Activated naive CD8-positive, alpha-beta T cell treated with anti-CD3 and anti-CD28 coated beads, Interleukin-2, amount 10 ng/mL, durations not matched to agents 7 days and 5 days (primary cell): ENCODE measurements at regions not wholly inside any gene's neighbourhood (a gene's known extent, or its start where the extent isn't known, plus 50 kb on each side); places are given as distances from the start of the nearest gene placed in this dataset.

Source experiments
- ATAC-seq: fragments of 150-1000 bp; cut with Tn5 transposase; one replicate; pipeline ENCODE4 v1.10.0; 2021; ENCODE audit warnings: low read depth, moderate library complexity
- POLR2A ChIA-PET: fragments of 350-600 bp; sonication (Branson Sonifier 250); formaldehyde crosslinking; loops from one replicate; lab custom pipeline; 2021; ENCODE audit warnings: antibody characterized with exemption; lab: Charles Lee
- DNase-seq: peaks from one replicate; pipeline ENCODE4 v3.0.0; 2021
- H3K27ac Mint-ChIP-seq: one replicate; pipeline ENCODE4 v1.8.0; 2022; ENCODE audit warnings: mild to moderate bottlenecking, mixed read lengths
- H3K27me3 Mint-ChIP-seq: one replicate; pipeline ENCODE4 v1.8.0; 2022; ENCODE audit warnings: mild to moderate bottlenecking, moderate library complexity, mixed read lengths
- H3K36me3 Mint-ChIP-seq: one replicate; pipeline ENCODE4 v1.8.0; 2021; ENCODE audit warnings: mild to moderate bottlenecking, mixed read lengths
- H3K4me1 Mint-ChIP-seq: one replicate; pipeline ENCODE4 v1.8.0; 2021; ENCODE audit warnings: mixed read lengths
- H3K4me3 Mint-ChIP-seq: one replicate; pipeline ENCODE4 v1.8.0; 2022; ENCODE audit warnings: mild to moderate bottlenecking, moderate library complexity, mixed read lengths
- H3K9me3 Mint-ChIP-seq: one replicate; pipeline ENCODE4 v1.8.0; 2021; ENCODE audit warnings: mixed read lengths

GRCh38 chr1:172970186-172970585 lies 80.6 kb downstream of the TNFSF18 start:
- peaks cover 7% of the 10 kb centered on the region for H3K36me3 Mint-ChIP-seq
- ATAC-seq (no peak), DNase-seq (no peak)

GRCh38 chr1:172971241-172971640 lies 79.5 kb downstream of the TNFSF18 start:
- Mint-ChIP-seq H3K27me3 (peaks cover 2% of the 10 kb centered on the region), H3K9me3 (peaks cover 1% of the 10 kb centered on the region), H3K36me3 (peaks cover 5% of the 10 kb centered on the region), H3K27ac (no peak overlapping the region), H3K4me3 (no peak overlapping the region), H3K4me1 (peaks cover 6% of the 10 kb centered on the region)
- ATAC-seq (no peak), DNase-seq (no peak)
- POLR2A ChIA-PET: no interaction called here

More at GRCh38 chr1:172970186-172970585, 80.6 kb downstream of the TNFSF18 start:
- peaks cover 2% of the 10 kb centered on the region for H3K9me3 Mint-ChIP-seq
- peaks cover 6% of the 10 kb centered on the region for H3K4me1 Mint-ChIP-seq
- peaks cover 2% of the 10 kb centered on the region for H3K27me3 Mint-ChIP-seq
- H3K27ac Mint-ChIP-seq: no peak overlapping the region
- POLR2A ChIA-PET: no interaction called here
- H3K4me3 Mint-ChIP-seq: no peak overlapping the region

- H3K27ac Mint-ChIP-seq: no peak overlapping the region
- POLR2A ChIA-PET: no interaction called here
- no peak for ATAC-seq
- no peak overlapping the region for H3K4me3 Mint-ChIP-seq
- H3K9me3 Mint-ChIP-seq: peaks cover 3% of the 10 kb centered on the region
- H3K36me3 Mint-ChIP-seq: peaks cover 3% of the 10 kb centered on the region
- H3K4me1 Mint-ChIP-seq: peaks cover 5% of the 10 kb centered on the region
- peaks cover 2% of the 10 kb centered on the region for H3K27me3 Mint-ChIP-seq
- DNase-seq: no peak
These were observed 78.5 kb downstream of the TNFSF18 start for GRCh38 chr1:172972258-172972657.

- peaks cover 3% of the 10 kb centered on the region for H3K36me3 Mint-ChIP-seq
- peaks cover 2% of the 10 kb centered on the region for H3K27me3 Mint-ChIP-seq
- H3K27ac Mint-ChIP-seq: no peak overlapping the region
- POLR2A ChIA-PET: no interaction called here
- peaks cover 4% of the 10 kb centered on the region for H3K4me1 Mint-ChIP-seq
- no peak for DNase-seq
- no peak for ATAC-seq
- H3K4me3 Mint-ChIP-seq: no peak overlapping the region
- peaks cover 3% of the 10 kb centered on the region for H3K9me3 Mint-ChIP-seq
These were observed 77.3 kb downstream of the TNFSF18 start for GRCh38 chr1:172973424-172973823.

GRCh38 chr1:172976222-172977041 lies 74.3 kb downstream of the TNFSF18 start:
- Mint-ChIP-seq H3K4me1 (peaks cover 4% of the 10 kb centered on the region), H3K4me3 (no peak overlapping the region), H3K27ac (no peak overlapping the region), H3K27me3 (no peaks in the 10 kb centered on the region), H3K36me3 (peaks cover 1% of the 10 kb centered on the region), H3K9me3 (peaks cover 6% of the 10 kb centered on the region)
- ATAC-seq (no peak), DNase-seq (no peak)
- POLR2A ChIA-PET: no interaction called here

GRCh38 chr1:172977296-172978017 lies 73.3 kb downstream of the TNFSF18 start:
- DNase-seq: no peak
- H3K4me3 Mint-ChIP-seq: no peak overlapping the region
- ATAC-seq: no peak

GRCh38 chr1:172978595-172978994 lies 72.1 kb downstream of the TNFSF18 start:
- Mint-ChIP-seq H3K4me1 (peaks cover 2% of the 10 kb centered on the region), H3K4me3 (no peak overlapping the region), H3K9me3 (peaks cover 6% of the 10 kb centered on the region), H3K27ac (no peak overlapping the region), H3K36me3 (no peaks in the 10 kb centered on the region), H3K27me3 (no peaks in the 10 kb centered on the region)
- no peak for ATAC-seq
- POLR2A ChIA-PET: no interaction called here
- no peak for DNase-seq

More at GRCh38 chr1:172977296-172978017, 73.3 kb downstream of the TNFSF18 start:
- Mint-ChIP-seq H3K4me1 (peaks cover 4% of the 10 kb centered on the region), H3K27ac (no peak overlapping the region), H3K36me3 (peaks cover 1% of the 10 kb centered on the region), H3K9me3 (peaks cover 6% of the 10 kb centered on the region), H3K27me3 (no peaks in the 10 kb centered on the region)
- POLR2A ChIA-PET: no interaction called here

GRCh38 chr1:172979828-172980227 lies 70.9 kb downstream of the TNFSF18 start:
- Mint-ChIP-seq H3K4me3 (no peak overlapping the region), H3K36me3 (no peaks in the 10 kb centered on the region), H3K4me1 (peaks cover 2% of the 10 kb centered on the region), H3K27me3 (no peaks in the 10 kb centered on the region), H3K27ac (no peak overlapping the region), H3K9me3 (peaks cover 6% of the 10 kb centered on the region)
- POLR2A ChIA-PET: no interaction called here
- ATAC-seq: no peak
- no peak for DNase-seq

- Mint-ChIP-seq H3K4me3 (no peak overlapping the region), H3K27me3 (no peaks in the 10 kb centered on the region), H3K4me1 (peaks cover 2% of the 10 kb centered on the region), H3K27ac (no peak overlapping the region), H3K36me3 (no peaks in the 10 kb centered on the region), H3K9me3 (peaks cover 6% of the 10 kb centered on the region)
- POLR2A ChIA-PET: no interaction called here
- no peak for ATAC-seq
- no peak for DNase-seq
These were observed 70.3 kb downstream of the TNFSF18 start for GRCh38 chr1:172980456-172980855.

- POLR2A ChIA-PET: no interaction called here
These were observed 69.8 kb downstream of the TNFSF18 start for GRCh38 chr1:172980971-172981370.

More at GRCh38 chr1:172980971-172981370, 69.8 kb downstream of the TNFSF18 start:
- no peak for DNase-seq
- Mint-ChIP-seq H3K4me3 (no peak overlapping the region), H3K27me3 (no peaks in the 10 kb centered on the region), H3K27ac (no peak overlapping the region), H3K9me3 (peaks cover 6% of the 10 kb centered on the region), H3K4me1 (peaks cover 2% of the 10 kb centered on the region), H3K36me3 (no peaks in the 10 kb centered on the region)
- no peak for ATAC-seq
